PC-9 (cell line): ENCODE measurements at regions not wholly inside any gene's neighbourhood (a gene's known extent, or its start where the extent isn't known, plus 50 kb on each side); places are given as distances from the start of the nearest gene placed in this dataset.

Experiments
- EZH2 ChIP-seq: fragments of 200-600 bp; sonication (generic); IDR thresholded peaks from 2 replicates; pipeline ENCODE4 v1.8.0; 2017; ENCODE audit warnings: antibody characterized with exemption, low read depth
- TF ChIP-seq, protein P1 (sequence below): fragments of 200-600 bp; sonication (generic); conservative IDR thresholded peaks from 2 replicates; pipeline ENCODE4 v1.6.1; 2017; ENCODE audit warnings: mixed run types, antibody characterized with exemption, mild to moderate bottlenecking, moderate library complexity

DNA sequence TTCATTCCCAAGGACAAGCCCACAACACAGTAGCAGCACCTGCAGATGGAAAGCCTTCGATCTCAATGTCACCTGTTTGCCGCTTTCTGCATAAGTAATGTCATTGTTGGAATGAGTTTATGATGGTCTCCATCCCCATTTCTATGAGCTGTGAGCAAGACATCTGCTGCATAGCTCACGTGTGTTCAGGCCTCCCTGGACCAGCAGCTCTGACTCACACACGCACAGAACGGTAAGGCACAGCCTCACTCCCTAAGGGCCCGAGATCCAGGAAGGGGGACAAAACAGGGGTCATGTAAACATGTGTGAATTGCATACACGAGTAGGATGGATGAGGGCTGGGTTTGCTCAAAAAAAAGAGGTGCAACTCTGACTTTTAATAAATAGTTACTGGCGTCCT, 223.1 kb downstream of the SOX9 start:
- TF ChIP-seq, protein P1, sequence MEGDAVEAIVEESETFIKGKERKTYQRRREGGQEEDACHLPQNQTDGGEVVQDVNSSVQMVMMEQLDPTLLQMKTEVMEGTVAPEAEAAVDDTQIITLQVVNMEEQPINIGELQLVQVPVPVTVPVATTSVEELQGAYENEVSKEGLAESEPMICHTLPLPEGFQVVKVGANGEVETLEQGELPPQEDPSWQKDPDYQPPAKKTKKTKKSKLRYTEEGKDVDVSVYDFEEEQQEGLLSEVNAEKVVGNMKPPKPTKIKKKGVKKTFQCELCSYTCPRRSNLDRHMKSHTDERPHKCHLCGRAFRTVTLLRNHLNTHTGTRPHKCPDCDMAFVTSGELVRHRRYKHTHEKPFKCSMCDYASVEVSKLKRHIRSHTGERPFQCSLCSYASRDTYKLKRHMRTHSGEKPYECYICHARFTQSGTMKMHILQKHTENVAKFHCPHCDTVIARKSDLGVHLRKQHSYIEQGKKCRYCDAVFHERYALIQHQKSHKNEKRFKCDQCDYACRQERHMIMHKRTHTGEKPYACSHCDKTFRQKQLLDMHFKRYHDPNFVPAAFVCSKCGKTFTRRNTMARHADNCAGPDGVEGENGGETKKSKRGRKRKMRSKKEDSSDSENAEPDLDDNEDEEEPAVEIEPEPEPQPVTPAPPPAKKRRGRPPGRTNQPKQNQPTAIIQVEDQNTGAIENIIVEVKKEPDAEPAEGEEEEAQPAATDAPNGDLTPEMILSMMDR = no peak
- TF ChIP-seq EZH2 = no peak
